Activated T-cell treated with anti-CD3 and anti-CD28 coated beads, Interleukin-2, amount 50 U/mL, for 24 hours (primary cell): ENCODE measurements at regions not wholly inside any gene's neighbourhood (a gene's known extent, or its start where the extent isn't known, plus 50 kb on each side); places are given as distances from the start of the nearest gene placed in this dataset.

Experiments
- DNase-seq: peaks from one replicate; pipeline ENCODE4 v3.0.0-alpha.2; 2020
- H3K27ac Mint-ChIP-seq: 2 replicates; pipeline ENCODE4 v1.8.0; 2020; ENCODE audit warnings: mild to moderate bottlenecking, mixed read lengths
- H3K27me3 Mint-ChIP-seq: 2 replicates; pipeline ENCODE4 v1.8.0; 2020; ENCODE audit warnings: mixed read lengths
- H3K36me3 Mint-ChIP-seq: 2 replicates; pipeline ENCODE4 v1.8.0; 2020; ENCODE audit warnings: low read depth, mixed read lengths
- H3K4me1 Mint-ChIP-seq: 2 replicates; pipeline ENCODE4 v1.8.0; 2020; ENCODE audit warnings: low read depth, mixed read lengths
- H3K4me3 Mint-ChIP-seq: 2 replicates; pipeline ENCODE4 v1.8.0; 2020; ENCODE audit warnings: mild to moderate bottlenecking, moderate library complexity, mixed read lengths
- H3K9me3 Mint-ChIP-seq: 2 replicates; pipeline ENCODE4 v1.8.0; 2020; ENCODE audit warnings: mixed read lengths

- Mint-ChIP-seq H3K4me1 (no peaks in the 10 kb centered on the region), H3K36me3 (no peaks in the 10 kb centered on the region), H3K9me3 (peaks cover 11% of the 10 kb centered on the region), H3K4me3 (no peak overlapping the region), H3K27ac (no peak overlapping the region), H3K27me3 (no peaks in the 10 kb centered on the region)
- no peak for DNase-seq
Observed at GRCh38 chr14:25520821-25521220, 470.9 kb upstream of the STXBP6 start.

- no peak for DNase-seq
- Mint-ChIP-seq H3K27ac (no peak overlapping the region), H3K36me3 (no peaks in the 10 kb centered on the region), H3K9me3 (peaks cover 10% of the 10 kb centered on the region), H3K4me1 (no peaks in the 10 kb centered on the region), H3K4me3 (no peak overlapping the region), H3K27me3 (no peaks in the 10 kb centered on the region)
Observed at GRCh38 chr14:25518364-25518763, 468.4 kb upstream of the STXBP6 start.

- Mint-ChIP-seq H3K4me1 (no peaks in the 10 kb centered on the region), H3K27ac (no peak overlapping the region), H3K4me3 (no peak overlapping the region), H3K9me3 (peaks cover 17% of the 10 kb centered on the region), H3K36me3 (no peaks in the 10 kb centered on the region), H3K27me3 (no peaks in the 10 kb centered on the region)
- no peak for DNase-seq
Observed at GRCh38 chr14:25516838-25517237, 466.9 kb upstream of the STXBP6 start.

- Mint-ChIP-seq H3K4me3 (no peak overlapping the region), H3K36me3 (no peaks in the 10 kb centered on the region), H3K27ac (no peak overlapping the region), H3K27me3 (no peaks in the 10 kb centered on the region), H3K9me3 (peaks cover 22% of the 10 kb centered on the region), H3K4me1 (no peaks in the 10 kb centered on the region)
- no peak for DNase-seq
Observed at GRCh38 chr14:25508845-25509244, 458.9 kb upstream of the STXBP6 start.

- no peak overlapping the region for H3K27ac Mint-ChIP-seq
- H3K36me3 Mint-ChIP-seq: no peaks in the 10 kb centered on the region
- H3K4me1 Mint-ChIP-seq: no peaks in the 10 kb centered on the region
- H3K27me3 Mint-ChIP-seq: no peaks in the 10 kb centered on the region
- no peak overlapping the region for H3K4me3 Mint-ChIP-seq
- no peak for DNase-seq
- peaks cover 5% of the 10 kb centered on the region for H3K9me3 Mint-ChIP-seq
Observed at GRCh38 chr14:25501749-25502148, 451.8 kb upstream of the STXBP6 start.

- Mint-ChIP-seq H3K9me3 (peaks cover 6% of the 10 kb centered on the region), H3K36me3 (no peaks in the 10 kb centered on the region), H3K4me3 (no peak overlapping the region), H3K4me1 (no peaks in the 10 kb centered on the region), H3K27me3 (no peaks in the 10 kb centered on the region), H3K27ac (no peak overlapping the region)
- DNase-seq: no peak
Observed at GRCh38 chr14:25488961-25489360, 439.0 kb upstream of the STXBP6 start.

GRCh38 chr14:25485381-25485780 is 435.4 kb upstream of the STXBP6 start:
- Mint-ChIP-seq H3K27me3 (no peaks in the 10 kb centered on the region), H3K27ac (no peak overlapping the region), H3K4me1 (no peaks in the 10 kb centered on the region), H3K9me3 (peaks cover 3% of the 10 kb centered on the region), H3K4me3 (no peak overlapping the region), H3K36me3 (no peaks in the 10 kb centered on the region)
- no peak for DNase-seq

GRCh38 chr14:25484906-25485305 is 435.0 kb upstream of the STXBP6 start:
- no peak for DNase-seq
- H3K4me3 Mint-ChIP-seq: no peak overlapping the region
- no peaks in the 10 kb centered on the region for H3K27me3 Mint-ChIP-seq
- peaks cover 3% of the 10 kb centered on the region for H3K9me3 Mint-ChIP-seq
- no peak overlapping the region for H3K27ac Mint-ChIP-seq
- no peaks in the 10 kb centered on the region for H3K36me3 Mint-ChIP-seq
- H3K4me1 Mint-ChIP-seq: no peaks in the 10 kb centered on the region

- Mint-ChIP-seq H3K36me3 (no peaks in the 10 kb centered on the region), H3K27me3 (no peaks in the 10 kb centered on the region), H3K4me3 (no peak overlapping the region), H3K27ac (no peak overlapping the region), H3K9me3 (peaks cover 3% of the 10 kb centered on the region), H3K4me1 (no peaks in the 10 kb centered on the region)
- DNase-seq: no peak
Observed at GRCh38 chr14:25484235-25484634, 434.3 kb upstream of the STXBP6 start.

GRCh38 chr14:25477316-25478098 is 427.6 kb upstream of the STXBP6 start:
- H3K4me3 Mint-ChIP-seq: no peak overlapping the region
- no peak for DNase-seq
- H3K27ac Mint-ChIP-seq: no peak overlapping the region
- H3K9me3 Mint-ChIP-seq: peaks cover 8% of the 10 kb centered on the region
- H3K36me3 Mint-ChIP-seq: no peaks in the 10 kb centered on the region
- no peaks in the 10 kb centered on the region for H3K27me3 Mint-ChIP-seq
- no peaks in the 10 kb centered on the region for H3K4me1 Mint-ChIP-seq

- no peak for DNase-seq
- Mint-ChIP-seq H3K36me3 (no peaks in the 10 kb centered on the region), H3K4me3 (no peak overlapping the region), H3K9me3 (peaks cover 6% of the 10 kb centered on the region), H3K27ac (no peak overlapping the region), H3K27me3 (no peaks in the 10 kb centered on the region), H3K4me1 (no peaks in the 10 kb centered on the region)
Observed at GRCh38 chr14:25472700-25473099, 422.8 kb upstream of the STXBP6 start.

GRCh38 chr14:25464772-25465171 is 414.8 kb upstream of the STXBP6 start:
- Mint-ChIP-seq H3K9me3 (peaks cover 2% of the 10 kb centered on the region), H3K27me3 (no peaks in the 10 kb centered on the region), H3K4me1 (no peaks in the 10 kb centered on the region), H3K36me3 (no peaks in the 10 kb centered on the region), H3K27ac (no peak overlapping the region), H3K4me3 (no peak overlapping the region)
- DNase-seq: no peak

GRCh38 chr14:25464078-25464477 is 414.1 kb upstream of the STXBP6 start:
- H3K36me3 Mint-ChIP-seq: no peaks in the 10 kb centered on the region
- no peaks in the 10 kb centered on the region for H3K27me3 Mint-ChIP-seq
- peaks cover 2% of the 10 kb centered on the region for H3K9me3 Mint-ChIP-seq
- no peaks in the 10 kb centered on the region for H3K4me1 Mint-ChIP-seq
- DNase-seq: no peak
- H3K4me3 Mint-ChIP-seq: no peak overlapping the region
- no peak overlapping the region for H3K27ac Mint-ChIP-seq

GRCh38 chr14:25463480-25463879 is 413.5 kb upstream of the STXBP6 start:
- H3K36me3 Mint-ChIP-seq: no peaks in the 10 kb centered on the region
- no peak overlapping the region for H3K27ac Mint-ChIP-seq
- peaks cover 2% of the 10 kb centered on the region for H3K9me3 Mint-ChIP-seq
- no peaks in the 10 kb centered on the region for H3K27me3 Mint-ChIP-seq
- DNase-seq: no peak
- no peaks in the 10 kb centered on the region for H3K4me1 Mint-ChIP-seq
- H3K4me3 Mint-ChIP-seq: no peak overlapping the region

- no peaks in the 10 kb centered on the region for H3K4me1 Mint-ChIP-seq
- H3K27me3 Mint-ChIP-seq: no peaks in the 10 kb centered on the region
- no peak overlapping the region for H3K27ac Mint-ChIP-seq
- no peaks in the 10 kb centered on the region for H3K36me3 Mint-ChIP-seq
- DNase-seq: no peak
- peaks cover 4% of the 10 kb centered on the region for H3K9me3 Mint-ChIP-seq
- H3K4me3 Mint-ChIP-seq: no peak overlapping the region
Observed at GRCh38 chr14:25461780-25462179, 411.8 kb upstream of the STXBP6 start.

- peaks cover 10% of the 10 kb centered on the region for H3K9me3 Mint-ChIP-seq
- no peaks in the 10 kb centered on the region for H3K36me3 Mint-ChIP-seq
Observed at GRCh38 chr14:25444381-25444780, 394.4 kb upstream of the STXBP6 start.

More at GRCh38 chr14:25444381-25444780, 394.4 kb upstream of the STXBP6 start:
- no peak overlapping the region for H3K27ac Mint-ChIP-seq
- H3K27me3 Mint-ChIP-seq: no peaks in the 10 kb centered on the region
- no peak overlapping the region for H3K4me3 Mint-ChIP-seq
- no peaks in the 10 kb centered on the region for H3K4me1 Mint-ChIP-seq
- no peak for DNase-seq
